RWPE1 (cell line): ENCODE measurements at regions not wholly inside any gene's neighbourhood (a gene's known extent, or its start where the extent isn't known, plus 50 kb on each side); places are given as distances from the start of the nearest gene placed in this dataset.

Experiments
- CTCF ChIA-PET: fragments of 350-600 bp; sonication (Branson Sonifier 250); formaldehyde crosslinking; extraction: SDS; loops from one replicate; lab custom pipeline; 2021; lab: Yijun Ruan, JAX
- POLR2A ChIA-PET: fragments of 400-600 bp; formaldehyde crosslinking; extraction: SDS; loops from one replicate; lab custom pipeline; 2020; ENCODE audit warnings: antibody characterized with exemption; ENCODE audit not compliant: low non-redundant PET; lab: Yijun Ruan, JAX
- DNase-seq: peaks from one replicate; pipeline ENCODE4 v3.0.0; 2012; ENCODE audit warnings: low spot score
- H3K27ac ChIP-seq: fragments of 450-650 bp; 2 replicates; pipeline ENCODE4 v1.5.1; 2017
- CTCF ChIP-seq: fragments of 450-650 bp; conservative IDR thresholded peaks from 2 replicates; pipeline ENCODE4 v1.5.1; 2017; ENCODE audit warnings: low read depth, mild to moderate bottlenecking

GRCh38 chr5:74504463-74504862 is 136.1 kb downstream of the ENC1 start:
- CTCF ChIA-PET, result no interaction called here
- H3K27ac ChIP-seq, result no peak overlapping the region
- no peak for TF ChIP-seq CTCF
- DNase-seq, result no peak
- POLR2A ChIA-PET, result no interaction called here

DNA sequence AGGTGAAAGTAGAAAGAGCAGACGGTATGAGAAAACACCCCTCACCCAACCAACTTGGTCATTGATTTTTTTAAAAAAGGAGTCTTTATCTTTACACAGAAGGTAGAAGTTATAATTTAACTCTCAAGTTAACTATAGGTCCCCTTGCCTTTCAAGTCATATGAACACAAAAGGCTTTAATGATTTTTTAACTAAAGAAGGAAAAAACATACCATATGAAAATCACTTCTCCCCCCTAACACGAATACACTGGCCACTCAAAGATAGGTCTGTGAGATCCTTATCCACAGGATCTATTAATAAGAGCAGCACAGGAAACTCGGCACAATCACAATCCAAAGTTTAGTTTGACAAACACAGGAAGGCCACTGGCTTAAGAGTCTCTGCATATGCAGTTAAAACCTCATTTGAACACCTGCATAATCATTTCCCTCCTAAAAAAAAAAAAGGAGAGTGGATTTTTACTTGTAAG is 138.0 kb downstream of the ENC1 start:
- POLR2A ChIA-PET, result no interaction called here
- CTCF ChIA-PET, result interaction anchor here (0.6 kb wide), 1 partner anchor 125 kb away, joined by 3 read pairs; no protein-coding TSS in a partner anchor
- TF ChIP-seq CTCF, result no peak
- DNase-seq, result no peak
- H3K27ac ChIP-seq, result no peak overlapping the region

DNA sequence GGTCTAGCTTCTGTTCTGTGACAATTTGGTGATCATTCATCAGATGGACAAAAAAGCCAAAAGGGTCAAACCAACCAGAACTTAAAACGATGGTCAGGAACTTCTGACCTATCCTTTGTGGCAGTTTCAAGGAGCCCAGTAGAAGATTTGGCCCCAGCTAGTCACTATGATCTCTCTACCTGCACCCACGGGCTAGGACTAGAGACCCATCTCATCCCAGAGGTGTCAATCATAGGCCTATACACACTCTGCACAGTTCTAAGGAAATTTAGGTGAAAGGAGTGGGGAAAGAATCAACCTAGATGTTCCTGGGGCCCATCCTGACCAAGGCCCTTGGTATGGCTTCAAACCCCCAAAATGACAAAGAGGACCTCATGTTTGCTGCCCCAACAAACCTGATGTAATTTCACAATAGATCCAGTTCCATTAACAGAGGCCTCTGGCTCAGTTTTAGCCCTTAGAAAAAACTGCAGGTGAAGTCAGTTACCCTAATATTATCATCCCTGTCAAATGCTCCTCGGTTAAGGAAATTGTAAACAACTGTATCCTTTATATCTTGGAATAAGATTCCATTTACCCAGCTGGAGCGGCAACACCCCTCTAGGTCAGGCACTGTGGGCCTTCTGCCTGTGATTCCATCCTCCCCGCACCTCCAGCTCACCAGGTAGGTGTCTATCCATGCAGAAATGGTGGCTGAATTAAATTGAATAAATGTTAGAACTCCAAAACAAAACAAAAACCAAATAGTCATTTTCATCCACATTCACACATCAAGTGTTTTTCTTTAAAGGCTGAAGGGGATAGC is 138.7 kb downstream of the ENC1 start:
- no peak for TF ChIP-seq CTCF
- ChIA-PET POLR2A (no interaction called here), CTCF (no interaction called here)
- H3K27ac ChIP-seq, result no peak overlapping the region
- DNase-seq, result no peak

- ChIA-PET CTCF (interaction anchor here (1.1 kb wide), 1 partner anchor 96 kb away, joined by 5 read pairs; no protein-coding TSS in a partner anchor), POLR2A (no interaction called here)
- H3K27ac ChIP-seq, result no peak overlapping the region
- no peak for TF ChIP-seq CTCF
- DNase-seq, result no peak
Observed at GRCh38 chr5:74500110-74500917, 140.2 kb downstream of the ENC1 start.

GRCh38 chr5:74499256-74500050 is 141.1 kb downstream of the ENC1 start:
- no peak overlapping the region for H3K27ac ChIP-seq

More at GRCh38 chr5:74499256-74500050, 141.1 kb downstream of the ENC1 start:
- CTCF ChIA-PET, result interaction anchor here (0.6 to 1.1 kb wide), 2 partner anchors 95 to 593 kb away, joined by 3 to 5 read pairs; no protein-coding TSS in a partner anchor
- POLR2A ChIA-PET, result no interaction called here
- no peak for TF ChIP-seq CTCF
- DNase-seq, result no peak
